Kidney (tissue), 13 donors: ENCODE measurements at regions not wholly inside any gene's neighbourhood (a gene's known extent, or its start where the extent isn't known, plus 50 kb on each side); places are given as distances from the start of the nearest gene placed in this dataset.

Experiments used
- DNase-seq, 5 donors: peaks; one replicate each; pipeline ENCODE4 v3.0.0-alpha.2; 2013 to 2020
- FAIRE-seq: peaks from 2 replicates; lab custom pipeline; 2012; peaks lifted over from hg19 to GRCh38; lab: Jason Lieb, UNC
- H3K27ac ChIP-seq, 2 donors: one replicate each; pipeline ENCODE4 v1.7.0; 2013; ENCODE audit warnings: low read depth in 2 of 2, low read length in 2 of 2, inconsistent platforms in 1 of 2
- H3K27me3 ChIP-seq: one replicate; pipeline ENCODE4 v1.7.1; 2013; ENCODE audit warnings: low read length, inconsistent platforms; ENCODE audit not compliant: control insufficient read depth, insufficient read depth
- H3K36me3 ChIP-seq, 3 donors: one replicate each; pipeline versions ENCODE4 v1.7.0 to v1.7.1; 2013; ENCODE audit warnings: low read length in 3 of 3, control low read depth in 1 of 3, inconsistent platforms in 1 of 3; ENCODE audit not compliant: insufficient read depth in 3 of 3, control insufficient read depth in 2 of 3
- H3K4me1 ChIP-seq, 3 donors: one replicate each; pipeline versions ENCODE4 v1.7.0 to v1.7.1; 2013; ENCODE audit warnings: low read length in 3 of 3, inconsistent platforms in 1 of 3, low read depth in 1 of 3; ENCODE audit not compliant: control insufficient read depth in 2 of 3, insufficient read depth in 2 of 3
- H3K4me3 ChIP-seq, 3 donors: one replicate each; pipeline versions ENCODE4 v1.7.0 to v1.8.1; 2013; ENCODE audit warnings: low read length in 3 of 3, control low read depth in 1 of 3, inconsistent platforms in 1 of 3
- H3K9ac ChIP-seq, 3 donors: one replicate each; pipeline versions ENCODE4 v1.7.0 to v1.7.1; 2013; ENCODE audit warnings: low read length in 3 of 3, control low read depth in 1 of 3, inconsistent platforms in 1 of 3
- H3K9me3 ChIP-seq, 3 donors: one replicate each; pipeline versions ENCODE4 v1.7.0 to v1.7.1; 2013; ENCODE audit warnings: low read length in 3 of 3, control low read depth in 1 of 3, inconsistent platforms in 1 of 3; ENCODE audit not compliant: control insufficient read depth in 2 of 3, insufficient read depth in 1 of 3
- intact Hi-C: fragments of 100-400 bp; cut with DNase I; formaldehyde crosslinking; loops from one replicate; pipeline ENCODE4 v1.11.1; 2022
- TF ChIP-seq, protein P1 (sequence below): IDR thresholded peaks from 3 replicates; pipeline ENCODE4 v1.5.1; 2012; ENCODE audit warnings: mild to moderate bottlenecking, moderate library complexity, borderline replicate concordance; ENCODE audit not compliant: insufficient read depth; ENCODE audit errors: extremely low read depth
- donor health status: control.
- donor health status: control.
- donor health status: control.
- donor health status: control.
- donor health status: control.
- donor health status: DM: yes; HTN: yes; CAD: no.
- donor health status: Normal renal cell carcinoma (clear cell type).

DNA sequence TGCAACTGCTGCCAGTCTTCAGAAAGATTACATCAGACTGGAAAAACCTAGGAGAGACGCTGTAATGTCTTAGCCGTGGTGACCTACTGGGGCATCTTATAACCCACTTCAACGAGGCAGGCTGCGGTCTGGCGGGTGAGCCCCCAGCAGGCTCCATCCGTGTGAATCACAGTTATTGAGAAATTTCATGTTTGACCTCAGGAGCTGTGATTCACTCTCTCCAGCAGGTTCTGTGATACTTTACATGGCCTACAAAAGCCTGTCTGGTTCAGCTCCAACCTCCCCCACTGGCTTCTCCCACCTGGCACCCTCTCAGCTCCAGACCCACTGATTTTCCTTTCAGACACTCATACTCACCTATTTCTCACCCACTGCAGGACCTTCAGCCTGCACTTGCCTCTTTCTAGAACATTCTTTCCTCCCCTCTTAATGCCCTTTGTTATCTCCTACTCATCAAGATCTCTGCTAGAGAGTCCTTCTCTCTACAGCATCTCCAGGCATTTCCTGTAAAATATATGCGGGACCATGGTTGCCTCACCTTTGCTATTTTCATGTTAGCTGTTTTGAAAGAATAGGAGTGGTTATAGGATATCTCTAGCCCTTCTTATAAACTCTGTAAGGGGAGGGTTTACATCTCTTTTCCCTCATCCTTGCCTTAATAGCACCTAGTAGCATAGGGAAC lies 227.9 kb downstream of the MAF start:
- Histone ChIP-seq H3K4me1 (no peaks in the 10 kb centered on the region), H3K9me3 (peaks cover 0 to 6% (median 0%) of the 10 kb centered on the region in 3 donors), H3K9ac (no peak overlapping the region), H3K36me3 (no peaks in the 10 kb centered on the region), H3K4me3 (no peak overlapping the region), H3K27ac (no peak overlapping the region), H3K27me3 (no peaks in the 10 kb centered on the region)
- no peak for DNase-seq
- no peak for FAIRE-seq
- intact Hi-C loops, result no loop called here
- TF ChIP-seq, protein P1, sequence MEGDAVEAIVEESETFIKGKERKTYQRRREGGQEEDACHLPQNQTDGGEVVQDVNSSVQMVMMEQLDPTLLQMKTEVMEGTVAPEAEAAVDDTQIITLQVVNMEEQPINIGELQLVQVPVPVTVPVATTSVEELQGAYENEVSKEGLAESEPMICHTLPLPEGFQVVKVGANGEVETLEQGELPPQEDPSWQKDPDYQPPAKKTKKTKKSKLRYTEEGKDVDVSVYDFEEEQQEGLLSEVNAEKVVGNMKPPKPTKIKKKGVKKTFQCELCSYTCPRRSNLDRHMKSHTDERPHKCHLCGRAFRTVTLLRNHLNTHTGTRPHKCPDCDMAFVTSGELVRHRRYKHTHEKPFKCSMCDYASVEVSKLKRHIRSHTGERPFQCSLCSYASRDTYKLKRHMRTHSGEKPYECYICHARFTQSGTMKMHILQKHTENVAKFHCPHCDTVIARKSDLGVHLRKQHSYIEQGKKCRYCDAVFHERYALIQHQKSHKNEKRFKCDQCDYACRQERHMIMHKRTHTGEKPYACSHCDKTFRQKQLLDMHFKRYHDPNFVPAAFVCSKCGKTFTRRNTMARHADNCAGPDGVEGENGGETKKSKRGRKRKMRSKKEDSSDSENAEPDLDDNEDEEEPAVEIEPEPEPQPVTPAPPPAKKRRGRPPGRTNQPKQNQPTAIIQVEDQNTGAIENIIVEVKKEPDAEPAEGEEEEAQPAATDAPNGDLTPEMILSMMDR, result no peak

DNA sequence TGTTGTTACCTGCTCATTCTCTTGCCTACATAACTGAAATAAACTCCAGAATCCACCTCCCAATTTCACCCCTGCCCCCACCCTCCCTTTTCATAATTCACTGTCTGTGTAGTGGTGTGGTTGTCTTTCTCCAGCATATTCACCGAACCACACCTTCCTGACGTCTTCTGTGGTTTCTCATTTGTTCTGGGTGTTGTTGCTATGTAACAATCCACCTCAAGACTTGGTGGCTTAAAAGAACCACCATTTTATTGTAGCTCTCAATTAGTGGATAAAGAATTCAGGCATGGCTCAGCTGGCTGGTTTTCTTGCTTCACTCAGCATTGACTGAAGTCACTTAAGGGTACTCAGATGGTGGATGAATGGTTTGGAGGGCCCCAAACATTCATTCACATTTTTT lies 229.8 kb downstream of the MAF start:
- Histone ChIP-seq H3K4me3 (no peak overlapping the region), H3K4me1 (no peaks in the 10 kb centered on the region), H3K27me3 (no peaks in the 10 kb centered on the region), H3K27ac (no peak overlapping the region), H3K9ac (no peak overlapping the region), H3K9me3 (peaks cover 0 to 6% (median 0%) of the 10 kb centered on the region in 3 donors), H3K36me3 (no peaks in the 10 kb centered on the region)
- TF ChIP-seq, protein P1, result no peak
- FAIRE-seq, result no peak
- DNase-seq, result no peak
- intact Hi-C loops, result no loop called here

- no peaks in the 10 kb centered on the region for H3K4me1 ChIP-seq
- no peaks in the 10 kb centered on the region for H3K36me3 ChIP-seq
- H3K27me3 ChIP-seq, result no peaks in the 10 kb centered on the region
- DNase-seq (no peak), FAIRE-seq (no peak)
- peaks cover 0 to 6% (median 0%) of the 10 kb centered on the region in 3 donors for H3K9me3 ChIP-seq
- intact Hi-C loops, result no loop called here
- H3K9ac ChIP-seq, result no peak overlapping the region
- TF ChIP-seq, protein P1, result no peak
- H3K27ac ChIP-seq, result no peak overlapping the region
- H3K4me3 ChIP-seq, result no peak overlapping the region
Measured at GRCh38 chr16:79369796-79370195, 230.7 kb downstream of the MAF start.
